ENCODE measurements at regions not wholly inside any gene's neighbourhood (a gene's known extent, or its start where the extent isn't known, plus 50 kb on each side); places are given as distances from the start of the nearest gene placed in this dataset.

- H3K36me3 ChIP-seq (ENCODE audit: control insufficient read depth in 1 of 2, insufficient read depth in 2 of 2, low read length in 2 of 2), result no peaks in the 10 kb centered on the region
- RAD21 ChIA-PET (ENCODE audit: low non-redundant PET in 1 of 2, low total read pairs in 2 of 2, uncharacterized antibody in 2 of 2, unreplicated experiment in 2 of 2), result no interaction called here
- CTCF ChIA-PET, result no interaction called here
- no peaks in the 10 kb centered on the region for H3K79me2 ChIP-seq (ENCODE audit: insufficient read depth, low read length)
- no peak overlapping the region for H3K4me2 ChIP-seq (ENCODE audit: low read length)
- no peak overlapping the region for H2AFZ ChIP-seq (ENCODE audit: low read depth, low read length, poor library complexity, severe bottlenecking)
- H4K20me1 ChIP-seq (ENCODE audit: insufficient read depth), result no peaks in the 10 kb centered on the region
- no peak overlapping the region for H3K9ac ChIP-seq (ENCODE audit: low read length)
- no peak overlapping the region for H3K4me3 ChIP-seq (replicated peaks in 1 of 2; ENCODE audit: low read depth in 1 of 2, low read length in 2 of 2)
- ATAC-seq, result no peak
- peaks cover 15% of the 10 kb centered on the region; the same call in 1 of the 2 replicates for H3K27me3 ChIP-seq (ENCODE audit: insufficient read depth, low read length)
- DNase-seq (ENCODE audit: low read depth, low spot score), result no peak
- POLR2A ChIA-PET, result no interaction called here
- H3K4me1 ChIP-seq (ENCODE audit: control insufficient read depth in 1 of 2, insufficient read depth in 2 of 2, low read length in 2 of 2), result no peaks in the 10 kb centered on the region
- TF ChIP-seq ATF3 (IDR thresholded peaks at IDR 0.05) (no peak), POLR2AphosphoS5 (IDR thresholded peaks at IDR 0.05; ENCODE audit: low read depth, low read length) (no peak), FOSL1 (IDR thresholded peaks at IDR 0.05; ENCODE audit: low read depth) (no peak), ZNF274 (IDR thresholded peaks at IDR 0.05; ENCODE audit: low read depth, low read length) (no peak), CBX3 (IDR thresholded peaks at IDR 0.05; ENCODE audit: low read depth) (no peak), SP1 (IDR thresholded peaks at IDR 0.05; ENCODE audit: low read depth) (no peak), ZFX (IDR thresholded peaks at IDR 0.05) (no peak), MAX (IDR thresholded peaks at IDR 0.05) (no peak), ELF1 (IDR thresholded peaks at IDR 0.05; ENCODE audit: borderline replicate concordance, low read depth) (no peak), EZH2phosphoT487 (IDR thresholded peaks at IDR 0.05; ENCODE audit: borderline replicate concordance) (no peak), ZBTB33 (IDR thresholded peaks at IDR 0.05; ENCODE audit: extremely low read depth, insufficient replicate concordance, low read length) (no peak), JUND (IDR thresholded peaks at IDR 0.05) (no peak), SRF (IDR thresholded peaks at IDR 0.05; ENCODE audit: low read depth) (no peak), EGR1 (IDR thresholded peaks at IDR 0.05; ENCODE audit: low read depth) (no peak), REST (IDR thresholded peaks at IDR 0.05; ENCODE audit: low read depth) (no peak)
- no peaks in the 10 kb centered on the region for H3K9me2 ChIP-seq (ENCODE audit: insufficient read depth)
- no peaks in the 10 kb centered on the region for H3K9me3 ChIP-seq (ENCODE audit: control insufficient read depth in 1 of 2, insufficient read depth in 1 of 2, low read depth in 1 of 2, low read length in 2 of 2)
- H3K27ac ChIP-seq (ENCODE audit: low read depth, low read length), result no peak overlapping the region
- BruUV-seq (replicated peaks), result no TSS peak
- intact Hi-C loops (cut with micrococcal nuclease), result no loop called here
Measured at GRCh38 chr11:95549301-95549700, 240.3 kb downstream of the FAM76B start.

Data from HCT116 (cell line).